GM21825 (cell line): ENCODE measurements at regions not wholly inside any gene's neighbourhood (a gene's known extent, or its start where the extent isn't known, plus 50 kb on each side); places are given as distances from the start of the nearest gene placed in this dataset.
"Not testable (repeated sequence)": the region's sequence is repeated elsewhere in the genome, so short reads cannot be mapped to it uniquely, and the experiment has no call there.

Experiments
- ATAC-seq: cut with Tn5 transposase; IDR thresholded peaks from one replicate; pipeline ENCODE4 v1.9.1; 2021; ENCODE audit warnings: mild to moderate bottlenecking, moderate library complexity; ENCODE audit not compliant: unreplicated experiment

DNA sequence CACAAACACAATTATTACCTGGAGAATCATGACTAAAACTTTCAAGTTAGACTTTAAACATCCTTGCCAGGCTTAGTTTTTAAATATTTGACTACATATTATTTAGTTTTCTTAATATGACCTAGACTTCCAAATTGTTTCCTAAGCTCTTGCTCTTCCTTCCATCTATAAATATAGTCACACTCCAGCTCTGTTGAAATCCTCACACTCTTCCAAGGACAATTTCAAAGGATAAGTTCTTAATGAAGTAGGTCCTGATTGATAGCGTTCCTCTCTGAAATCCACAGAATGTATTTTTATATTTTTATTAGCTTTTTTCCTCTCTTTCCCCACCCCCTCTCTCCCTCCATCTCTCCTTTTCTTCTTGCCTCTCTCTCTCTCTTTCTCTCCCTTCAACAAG is 1074.1 kb upstream of the PCDH20 start:
- ATAC-seq: no peak

DNA sequence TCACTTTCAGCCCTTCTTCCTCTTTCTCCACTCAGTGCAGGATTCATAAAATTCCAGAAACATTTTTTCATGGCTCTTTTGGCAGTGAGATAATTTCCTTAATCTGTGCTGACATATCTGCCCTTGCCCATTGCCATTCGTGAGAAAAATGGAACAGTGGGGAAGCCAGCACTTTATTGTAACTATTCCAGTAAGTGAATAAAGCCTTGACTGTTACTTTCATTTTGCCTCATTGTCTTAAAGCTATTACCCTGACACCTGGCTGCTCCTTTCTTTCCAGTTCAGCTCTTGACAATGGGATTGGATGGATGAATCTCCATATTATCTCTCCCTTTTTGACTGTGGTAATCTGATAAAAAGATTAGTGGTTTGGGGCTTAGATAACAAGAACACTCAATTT is 1068.1 kb upstream of the PCDH20 start:
- ATAC-seq: no peak

DNA sequence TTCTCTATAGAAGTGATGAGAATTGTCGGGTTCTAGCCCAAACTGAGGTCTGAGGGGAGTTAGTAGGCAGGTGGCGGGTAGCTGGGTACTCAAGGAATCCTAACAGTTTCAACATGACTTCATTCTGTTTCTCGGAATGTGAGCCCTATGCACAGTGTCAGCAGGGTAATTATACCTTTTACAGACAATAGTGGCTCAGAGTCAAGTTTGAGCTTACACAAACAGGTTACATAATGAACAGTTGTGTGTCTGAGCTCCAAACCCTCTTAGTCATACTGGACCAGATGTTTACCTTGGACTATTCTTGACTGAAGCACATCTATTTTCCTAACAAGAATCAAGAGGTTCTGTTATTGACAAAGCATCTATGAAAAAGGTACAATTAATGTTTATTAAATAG is 1066.7 kb upstream of the PCDH20 start:
- ATAC-seq: no peak

DNA sequence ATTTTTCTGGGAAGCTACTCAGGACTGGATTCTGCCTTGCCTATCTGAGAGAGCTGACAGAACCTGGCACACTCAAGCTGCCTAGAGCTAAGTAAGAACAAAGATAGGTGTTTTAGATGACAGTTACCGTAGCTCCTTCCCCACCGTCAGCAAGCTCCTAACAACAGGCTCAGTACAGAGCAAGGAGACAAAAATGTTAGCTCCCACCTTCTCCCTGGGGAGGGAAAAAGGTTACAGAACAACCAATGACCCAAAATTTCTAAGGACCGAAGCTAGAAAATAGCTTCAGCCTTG is 1058.2 kb upstream of the PCDH20 start:
- ATAC-seq: no peak

DNA sequence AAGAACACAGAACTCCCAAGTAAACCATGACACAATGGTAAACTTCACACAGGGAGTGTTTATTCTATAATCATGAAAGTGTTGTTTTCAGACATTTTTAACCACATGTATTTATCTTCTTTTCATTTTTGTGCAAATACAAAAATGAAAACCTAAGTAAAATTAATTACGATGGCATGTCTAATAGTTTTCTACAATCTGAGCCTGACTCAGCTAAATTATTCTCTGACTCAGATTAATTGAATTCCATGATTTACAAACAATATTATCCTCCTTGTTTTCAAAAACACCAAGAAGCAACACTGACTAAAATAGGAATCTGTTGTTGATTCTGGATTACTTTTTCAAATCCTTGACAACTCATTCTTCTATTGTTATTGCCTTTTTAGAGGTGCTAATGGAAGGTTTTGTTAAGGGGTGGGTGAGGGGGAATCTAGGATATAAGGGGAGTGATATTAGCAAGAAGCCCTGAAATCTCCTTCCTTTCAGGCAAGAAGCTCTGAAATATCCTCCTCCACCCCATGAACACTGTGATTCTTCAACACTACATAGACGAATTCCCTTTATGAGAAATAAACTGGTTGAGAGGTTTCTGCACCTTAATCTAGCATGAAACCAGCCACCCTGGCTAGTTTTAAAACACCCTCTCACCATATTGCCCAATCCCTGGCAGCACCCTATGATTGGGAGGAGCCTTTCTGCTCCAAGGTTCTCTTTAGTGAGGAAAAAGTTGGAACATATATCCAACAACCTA is 1057.7 kb upstream of the PCDH20 start:
- no peak for ATAC-seq

DNA sequence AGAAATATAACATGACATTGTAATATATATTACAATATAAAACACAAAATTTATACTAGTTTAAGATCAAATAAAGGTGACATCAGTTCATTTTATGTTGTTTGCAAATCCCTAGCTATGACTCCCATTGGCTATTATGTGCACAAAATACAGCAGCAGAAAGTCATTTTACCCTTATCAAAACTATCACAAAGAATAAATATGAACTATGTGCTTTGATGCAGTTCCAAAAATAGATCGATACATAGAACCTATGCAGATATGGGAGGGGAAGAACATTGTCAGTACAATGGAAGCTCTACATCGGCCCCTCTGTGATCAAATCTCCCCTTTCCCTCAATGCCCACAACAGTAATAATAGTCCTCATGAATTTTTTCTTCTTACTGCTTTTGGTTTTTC is 1038.1 kb upstream of the PCDH20 start:
- ATAC-seq: no peak

DNA sequence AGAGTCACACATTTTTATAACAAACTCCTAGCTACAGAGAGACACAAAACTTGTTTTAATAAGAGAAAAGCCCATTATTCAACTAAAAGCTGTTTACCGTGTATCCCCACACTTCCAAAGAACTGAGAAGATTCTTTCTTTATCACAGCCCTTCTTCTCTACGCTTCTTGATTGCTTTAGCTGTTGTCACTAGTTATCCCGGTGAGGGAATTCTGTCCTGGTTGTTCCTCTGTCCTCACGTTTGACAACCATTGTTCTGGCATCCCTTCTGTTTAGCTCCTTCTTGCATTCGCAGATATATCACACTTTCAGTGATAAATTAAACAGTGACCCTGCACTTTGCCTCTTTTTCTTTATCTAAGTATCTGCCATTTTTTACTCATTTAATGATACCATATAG is 1035.1 kb upstream of the PCDH20 start:
- ATAC-seq: no peak

DNA sequence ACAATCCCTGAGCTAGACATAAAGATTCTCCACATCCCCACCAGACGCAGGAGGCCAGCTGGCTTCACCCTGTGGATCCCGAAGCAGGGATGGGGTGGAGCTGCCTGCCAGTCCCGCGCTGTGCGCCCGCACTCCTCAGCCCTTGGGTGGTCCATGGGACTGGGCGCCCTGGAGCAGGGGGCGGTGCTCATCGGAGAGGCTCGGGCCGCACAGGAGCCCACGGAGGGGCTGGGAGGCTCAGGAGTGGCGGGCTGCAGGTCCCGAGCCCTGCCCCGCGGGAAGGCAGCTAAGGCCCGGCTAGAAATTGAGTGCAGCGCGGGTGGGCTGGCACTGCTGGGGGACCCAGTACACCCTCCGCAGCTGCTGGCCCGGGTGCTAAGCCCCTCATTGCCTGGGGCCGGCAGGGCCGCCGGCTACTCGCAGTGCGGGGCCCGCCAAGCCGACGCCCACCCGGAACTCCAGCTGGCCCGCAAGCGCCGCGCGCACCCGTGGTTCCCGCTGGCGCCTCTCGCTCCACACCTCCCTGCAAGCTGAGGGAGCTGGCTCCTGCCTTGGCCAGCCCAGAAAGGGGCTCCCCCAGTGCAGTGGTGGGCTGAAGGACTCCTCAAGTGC is 1032.2 kb upstream of the PCDH20 start:
- ATAC-seq: not testable (repeated sequence)

DNA sequence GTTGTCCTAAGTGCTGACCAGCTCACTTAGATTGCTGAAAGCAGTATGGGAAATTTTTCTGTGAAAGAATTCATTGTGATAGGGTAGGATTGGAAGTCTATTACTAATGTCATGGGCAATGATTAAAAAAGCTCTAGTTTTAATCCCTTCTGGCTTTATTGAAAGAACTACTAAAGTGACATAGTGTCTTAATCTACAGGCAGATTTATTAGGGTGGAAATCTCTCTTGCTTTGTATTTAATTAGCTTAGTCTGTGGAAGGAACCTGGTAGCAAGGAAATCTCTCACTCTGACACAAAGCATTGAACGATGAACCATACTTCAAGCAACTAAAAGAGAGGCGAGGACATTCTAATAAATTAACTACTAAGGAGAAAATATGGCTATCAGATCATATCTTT is 1029.2 kb upstream of the PCDH20 start:
- no peak for ATAC-seq

DNA sequence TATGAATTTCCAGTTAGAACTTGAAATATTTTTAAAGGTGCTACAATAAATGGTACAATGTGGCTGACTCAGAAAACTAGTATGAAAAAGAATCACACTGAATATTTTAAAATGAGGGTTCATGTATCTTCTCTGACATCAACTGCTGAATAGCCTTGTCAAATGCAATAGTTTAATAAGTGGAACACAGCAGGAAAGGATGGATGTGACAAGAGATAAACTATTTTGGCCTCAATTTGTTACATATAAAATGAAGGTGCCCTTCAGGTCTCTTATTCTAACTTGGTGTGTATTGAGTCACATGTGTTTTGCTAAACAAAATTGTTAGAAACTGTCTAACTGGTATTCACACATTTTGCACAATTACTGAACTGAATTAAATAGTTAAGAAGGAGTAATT is 1018.4 kb upstream of the PCDH20 start:
- no peak for ATAC-seq

DNA sequence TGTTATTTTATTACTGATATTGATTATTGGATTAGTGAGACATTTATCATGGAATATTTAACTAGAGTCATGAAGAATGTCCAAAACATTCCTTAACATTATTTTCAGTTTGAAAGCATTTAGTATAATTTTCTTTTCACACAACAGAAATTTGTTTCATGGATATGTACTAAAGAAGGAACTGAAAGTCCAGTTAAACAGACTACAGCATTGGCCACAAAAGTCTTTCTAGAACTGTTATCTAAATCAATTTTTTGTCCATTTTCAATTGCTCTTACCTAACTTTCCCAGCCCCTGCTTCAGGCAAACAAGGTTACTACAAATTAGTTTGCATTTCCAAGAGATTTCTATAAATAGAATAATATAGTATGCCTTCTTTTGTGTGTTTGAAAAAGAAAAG is 1018.0 kb upstream of the PCDH20 start:
- no peak for ATAC-seq

DNA sequence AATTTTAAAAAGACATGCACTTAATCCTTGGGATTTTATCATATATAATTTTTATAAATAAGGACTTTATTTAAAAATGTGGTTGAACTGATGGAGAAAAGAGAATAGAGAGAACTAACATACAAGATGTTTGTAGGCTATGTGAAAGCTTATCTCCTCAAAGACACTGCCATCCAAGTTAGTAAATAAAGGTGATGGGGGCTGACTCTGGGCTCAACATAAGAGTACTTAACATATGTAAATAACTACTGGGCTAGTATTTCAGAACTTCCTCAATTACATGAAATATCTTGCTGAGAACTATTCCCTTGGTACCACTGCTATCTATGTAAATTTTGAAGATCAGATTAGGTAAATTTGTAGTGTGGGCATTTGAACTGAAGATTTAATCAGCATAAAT is 1017.3 kb upstream of the PCDH20 start:
- no peak for ATAC-seq

DNA sequence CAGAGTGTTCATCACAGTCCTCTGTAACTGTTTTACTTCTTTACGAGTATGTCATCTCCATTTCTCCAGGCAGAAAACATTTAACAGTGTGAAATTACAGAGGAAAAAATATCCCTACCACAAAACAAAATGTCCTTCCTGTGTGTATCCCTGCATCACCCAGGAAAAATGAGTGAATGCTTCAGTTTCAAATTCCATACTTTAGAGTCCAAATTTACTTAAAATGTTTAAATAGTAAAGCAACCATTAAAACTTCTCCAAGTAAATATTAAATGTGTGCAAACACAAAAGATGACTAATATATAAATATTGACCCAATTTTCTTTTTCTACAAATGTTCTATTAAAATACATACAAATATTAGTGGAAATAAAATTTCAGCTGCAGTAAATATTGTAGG is 1016.6 kb upstream of the PCDH20 start:
- ATAC-seq: no peak

DNA sequence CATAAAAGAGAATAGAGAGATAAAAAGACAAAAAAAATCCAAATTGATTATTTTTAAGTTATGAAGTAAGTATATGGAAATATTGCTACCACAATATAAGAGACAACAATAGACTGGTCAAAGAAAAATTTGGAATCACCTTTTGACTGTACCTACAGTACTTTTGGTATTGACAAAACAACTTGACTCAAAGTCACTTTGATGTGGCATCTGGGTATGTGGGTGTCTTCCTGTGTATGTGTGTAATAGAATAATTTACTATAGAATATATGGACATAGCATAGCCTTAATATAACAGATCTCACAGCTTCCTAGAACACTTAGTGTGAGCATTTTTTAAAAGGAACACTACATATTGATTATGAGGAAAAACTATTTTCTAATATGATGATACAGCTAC is 1016.2 kb upstream of the PCDH20 start:
- no peak for ATAC-seq

DNA sequence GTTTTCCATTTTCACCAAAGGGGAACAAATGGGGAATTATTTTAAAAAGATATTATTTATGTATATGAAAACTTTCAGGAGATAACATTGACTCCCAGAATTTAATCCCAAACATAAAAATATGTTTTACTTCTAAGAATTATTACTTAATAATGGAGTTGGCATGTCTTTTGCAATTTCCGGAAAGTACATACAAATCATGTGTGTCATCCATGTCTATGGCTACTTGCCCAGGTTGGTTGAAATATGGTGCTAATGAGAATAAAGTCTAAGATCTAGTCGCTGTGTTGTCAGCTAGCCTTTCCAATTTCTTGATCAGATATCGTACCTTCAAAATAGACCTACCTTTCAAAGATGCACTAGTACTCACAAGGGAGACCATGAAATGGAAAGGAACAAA is 1003.2 kb upstream of the PCDH20 start:
- ATAC-seq: no peak

DNA sequence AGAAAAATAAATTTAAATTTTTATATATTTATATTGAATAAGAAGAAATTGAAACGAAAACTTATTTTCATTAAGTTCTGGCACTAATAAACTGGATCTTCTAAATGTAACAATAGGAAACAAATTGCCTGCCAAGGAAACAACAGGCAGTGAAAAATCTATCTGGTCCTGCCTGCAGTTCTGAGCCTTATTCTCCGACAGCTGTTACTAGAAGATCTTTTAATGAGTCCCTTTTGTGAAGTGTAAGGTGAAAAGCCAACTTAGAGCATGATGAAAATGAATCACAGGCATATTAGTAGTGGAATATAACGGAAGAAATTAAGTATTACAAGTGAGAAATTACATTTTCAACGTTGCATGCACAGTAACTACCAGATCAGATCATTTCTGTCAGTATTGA is 1002.7 kb upstream of the PCDH20 start:
- ATAC-seq: no peak

DNA sequence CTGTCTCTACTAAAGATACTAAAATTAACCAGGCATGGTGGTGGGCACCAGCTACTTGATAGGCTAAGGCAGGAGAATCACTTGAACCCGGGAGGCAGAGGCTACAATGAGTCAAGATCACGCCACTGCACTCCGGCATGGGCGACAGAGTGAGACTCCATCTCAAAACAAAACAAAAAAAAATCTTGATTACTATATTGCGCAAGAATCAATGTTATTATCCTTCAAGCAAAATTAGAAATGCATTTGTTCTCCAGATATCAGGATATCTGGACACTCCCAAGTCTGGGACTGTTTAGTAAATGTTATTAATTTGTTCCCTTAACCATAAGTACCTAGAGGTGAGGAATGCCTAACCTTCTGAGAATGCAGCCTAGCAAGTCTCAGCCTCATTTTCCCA is 992.2 kb upstream of the PCDH20 start:
- no peak for ATAC-seq

DNA sequence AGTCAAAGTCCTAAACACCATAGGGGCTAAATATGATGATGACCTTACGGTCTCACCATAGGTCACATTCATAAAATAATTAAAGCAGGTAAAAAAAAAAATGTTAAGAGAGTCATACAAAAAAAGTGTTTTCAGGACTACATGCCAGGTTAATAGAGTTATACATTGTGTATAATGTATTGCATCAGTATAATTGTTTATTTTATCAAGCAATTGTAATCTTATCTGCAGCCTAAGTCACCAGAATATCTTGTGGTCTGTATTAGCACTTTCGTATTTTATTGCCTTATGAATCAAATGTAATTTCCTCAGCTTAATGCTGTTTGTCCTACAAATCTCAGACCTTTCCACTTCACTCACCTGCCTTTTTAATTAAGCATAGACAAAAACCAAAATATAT is 972.9 kb upstream of the PCDH20 start:
- no peak for ATAC-seq

DNA sequence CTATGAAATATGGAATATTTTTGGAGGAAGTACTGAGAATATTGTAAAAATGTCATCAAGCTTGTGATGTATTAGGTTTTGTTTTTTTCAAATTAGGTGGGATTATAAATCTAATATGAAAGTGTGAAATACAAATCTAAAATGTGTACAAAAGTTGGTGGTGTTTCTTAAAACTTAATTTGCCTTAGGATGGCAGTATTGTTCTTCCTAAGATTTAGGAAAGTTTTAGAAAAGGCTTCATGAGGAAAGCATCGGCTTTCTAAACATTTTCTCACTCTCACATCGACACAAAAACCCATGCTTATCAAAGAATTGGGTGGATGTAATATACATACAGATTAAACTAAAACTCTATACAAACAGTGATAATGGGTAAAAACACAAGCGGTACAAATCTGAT is 972.0 kb upstream of the PCDH20 start:
- no peak for ATAC-seq

DNA sequence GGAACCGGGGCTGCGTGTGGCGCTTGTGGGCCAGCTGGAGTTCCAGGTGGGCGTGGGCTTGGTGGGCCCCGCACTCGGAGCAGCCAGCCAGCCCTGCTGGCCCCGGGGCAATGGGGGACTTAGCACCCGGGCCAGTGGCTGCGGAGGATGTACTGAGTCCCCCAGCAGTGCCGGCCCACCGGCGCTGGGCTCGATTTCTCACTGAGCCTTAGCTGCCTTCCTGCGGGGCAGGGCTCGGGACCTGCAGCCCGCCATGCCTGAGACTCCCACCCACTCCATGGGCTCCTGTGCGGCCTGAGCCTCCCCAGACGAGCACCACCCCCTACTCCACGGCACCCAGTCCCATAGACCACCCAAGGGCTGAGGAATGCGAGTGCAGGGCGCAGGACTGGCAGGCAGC is 963.6 kb upstream of the PCDH20 start:
- ATAC-seq: not testable (repeated sequence)

DNA sequence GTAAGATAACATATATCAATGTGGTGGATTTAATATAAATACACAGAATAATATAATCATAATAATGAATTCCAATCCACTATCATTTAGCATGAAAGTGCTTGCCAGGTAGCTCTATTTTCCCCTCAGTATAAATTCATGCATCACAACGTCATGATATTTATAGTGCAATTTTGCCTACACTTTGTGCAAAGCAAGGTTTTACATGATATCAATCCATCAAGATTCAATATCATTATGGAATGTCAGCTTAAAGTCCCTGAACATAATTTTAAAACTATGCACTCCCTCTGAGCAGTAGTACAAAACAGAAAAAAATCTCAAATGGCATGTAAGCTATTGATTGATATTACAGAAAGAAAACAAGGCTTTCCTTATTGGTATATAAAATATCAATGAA is 962.2 kb upstream of the PCDH20 start:
- no peak for ATAC-seq

DNA sequence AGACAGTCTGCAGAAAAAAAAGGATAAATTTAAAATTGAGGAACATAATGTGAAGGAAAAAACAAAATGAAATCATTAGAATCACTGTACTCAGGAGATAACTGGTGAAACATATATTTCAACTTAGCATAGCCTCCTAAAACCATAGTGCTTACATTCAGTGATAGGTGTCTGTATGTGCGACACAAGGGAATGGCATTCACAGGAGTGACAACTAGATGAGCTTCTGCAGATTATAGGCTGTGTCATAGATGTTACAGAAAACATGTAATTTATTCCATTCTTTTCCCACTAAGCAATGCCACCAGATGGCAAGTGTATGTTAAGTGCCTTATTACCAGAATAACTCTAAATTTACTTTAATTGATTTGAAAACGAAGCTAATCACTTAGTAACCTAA is 960.0 kb upstream of the PCDH20 start:
- ATAC-seq: no peak

DNA sequence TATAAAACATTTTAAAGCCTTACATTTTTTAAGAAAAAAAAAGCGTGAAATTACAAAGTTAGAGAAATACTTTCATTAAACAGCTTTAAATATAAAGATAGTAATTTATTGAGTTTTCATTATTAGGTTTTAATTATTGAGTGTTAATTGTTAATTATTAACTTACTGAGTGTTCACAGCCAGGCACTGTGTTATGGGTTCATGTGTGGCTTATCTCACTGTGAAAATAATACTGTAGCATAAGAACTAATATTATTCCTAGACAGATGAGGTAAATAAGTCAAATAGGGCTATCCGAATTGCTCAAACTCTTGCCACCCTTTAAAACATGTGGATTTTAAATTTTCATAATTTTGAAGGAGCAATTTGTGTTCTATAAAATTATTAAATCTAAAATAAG is 956.1 kb upstream of the PCDH20 start:
- no peak for ATAC-seq
